Ovary (tissue), 3 donors: ENCODE measurements at regions not wholly inside any gene's neighbourhood (a gene's known extent, or its start where the extent isn't known, plus 50 kb on each side); places are given as distances from the start of the nearest gene placed in this dataset.

ENCODE experiments used
- CTCF ChIP-seq, 3 donors: fragments of 450-650 bp in 2 of 3; fragments of 200-600 bp in 1 of 3; IDR thresholded peaks; one replicate each; pipeline versions ENCODE4 v1.5.1 to v1.8.0; 2016 to 2022; ENCODE audit warnings: antibody characterized with exemption in 3 of 3, mild to moderate bottlenecking in 1 of 3
- EP300 ChIP-seq: sonication (generic); formaldehyde crosslinking; IDR thresholded peaks from one replicate; pipeline ENCODE4 v1.6.1; 2017; ENCODE audit warnings: antibody characterized with exemption
- POLR2A ChIP-seq: fragments of 450-650 bp; IDR thresholded peaks from one replicate; pipeline ENCODE4 v1.6.1; 2017; ENCODE audit warnings: antibody characterized with exemption, mild to moderate bottlenecking, moderate library complexity
- donor health status: DM: no; HTN: no; CAD: no.

- TF ChIP-seq CTCF (IDR thresholded peaks at IDR 0.05) (no peak), POLR2A (no peak), EP300 (no peak)
These were observed 65.3 kb upstream of the ADAMTS2 start for GRCh38 chr5:179410291-179411160.
